ENCODE measurements at regions not wholly inside any gene's neighbourhood (a gene's known extent, or its start where the extent isn't known, plus 50 kb on each side); places are given as distances from the start of the nearest gene placed in this dataset.

DNA sequence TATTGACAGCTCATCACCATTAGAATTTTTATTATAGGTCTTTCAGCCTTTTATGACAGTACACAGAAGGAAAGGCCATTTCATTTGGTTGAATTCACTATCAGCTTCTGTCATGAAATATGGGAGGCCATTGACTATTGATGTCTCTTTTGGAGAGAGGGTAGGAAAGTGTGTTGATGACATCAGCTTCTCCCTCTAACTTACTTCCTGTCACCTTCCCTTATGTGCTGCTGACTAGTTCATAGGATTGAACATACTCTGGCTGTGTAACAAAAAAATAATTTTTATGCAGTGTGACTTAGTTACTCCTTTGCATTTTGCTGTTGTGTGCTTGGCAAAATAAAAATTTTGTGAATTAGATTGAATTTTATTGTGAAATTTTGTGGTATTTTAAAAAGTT is 769.2 kb downstream of the METTL15 start:
- in situ Hi-C loops (cut with HindIII; ENCODE audit: low pct_ligation_motif_present, low pct_unique_long_range_greater_than_20kb, low sequenced_read_pairs) = no loop called here
- peak; percentile 7 for DNase-seq

DNA sequence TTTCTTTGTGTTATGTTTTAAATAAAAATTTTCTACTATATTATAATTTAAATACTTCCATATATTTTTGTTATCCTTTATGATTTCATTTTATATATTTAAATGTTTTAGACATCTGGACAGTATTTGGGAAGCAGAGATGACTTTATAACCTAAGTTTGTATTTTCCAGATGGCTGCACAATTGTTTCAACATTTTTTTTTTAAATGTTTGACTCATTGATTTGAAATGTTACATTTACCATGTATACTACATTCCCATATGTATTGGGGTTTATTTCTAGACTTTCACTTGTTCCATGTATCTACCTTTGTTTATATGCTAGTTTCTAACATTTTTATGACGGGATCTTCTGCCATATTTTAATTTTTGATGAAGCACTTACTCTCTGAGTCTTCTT is 766.5 kb downstream of the METTL15 start:
- no peak for DNase-seq
- in situ Hi-C loops (cut with HindIII; ENCODE audit: low pct_ligation_motif_present, low pct_unique_long_range_greater_than_20kb, low sequenced_read_pairs) = no loop called here

DNA sequence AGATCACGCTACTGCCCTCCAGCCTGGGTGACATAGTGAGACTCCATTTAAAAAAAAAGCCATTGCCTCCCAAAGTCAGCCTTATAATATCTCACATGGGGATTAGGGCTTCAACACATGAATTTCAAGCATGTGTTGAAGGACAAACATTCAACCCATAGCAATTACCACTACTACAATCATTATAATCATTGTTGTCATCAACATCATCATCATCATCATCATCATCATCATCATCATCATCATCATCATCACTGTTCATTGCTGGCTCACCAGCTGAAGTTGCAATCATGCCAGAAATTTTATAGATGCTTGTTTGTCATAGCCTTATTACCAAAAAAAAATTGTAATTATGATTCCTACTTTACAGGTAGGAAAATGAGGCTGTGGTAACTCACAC is 762.9 kb downstream of the METTL15 start:
- no peak for DNase-seq
- in situ Hi-C loops (cut with HindIII; ENCODE audit: low pct_ligation_motif_present, low pct_unique_long_range_greater_than_20kb, low sequenced_read_pairs) = no loop called here

DNA sequence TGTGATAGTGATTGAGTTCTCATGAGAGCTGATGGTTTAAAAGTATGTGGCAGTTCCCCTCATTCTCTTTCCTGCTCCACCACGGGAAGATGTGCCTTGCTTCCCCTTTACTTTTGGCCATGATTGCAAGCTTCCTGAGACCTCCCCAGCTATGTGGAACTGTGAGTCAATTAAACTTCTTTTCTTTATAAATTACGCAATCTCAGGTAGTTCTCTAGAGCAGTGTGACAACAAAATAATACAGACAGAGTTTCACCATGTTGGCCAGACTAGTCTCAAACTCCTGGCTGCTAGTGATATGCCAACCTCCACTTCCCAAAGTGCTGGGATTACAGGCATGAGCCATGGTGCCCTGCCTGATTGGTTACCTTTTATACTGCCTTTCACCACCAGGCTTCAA is 755.2 kb downstream of the METTL15 start:
- in situ Hi-C loops (cut with HindIII; ENCODE audit: low pct_ligation_motif_present, low pct_unique_long_range_greater_than_20kb, low sequenced_read_pairs) = no loop called here

GRCh38 chr11:28860893-28861292 is 752.7 kb downstream of the METTL15 start:
- no peak for DNase-seq
- in situ Hi-C loops (cut with HindIII; ENCODE audit: low pct_ligation_motif_present, low pct_unique_long_range_greater_than_20kb, low sequenced_read_pairs) = no loop called here

More for the DNA sequence above, 755.2 kb downstream of the METTL15 start:
- no peak for DNase-seq

DNA sequence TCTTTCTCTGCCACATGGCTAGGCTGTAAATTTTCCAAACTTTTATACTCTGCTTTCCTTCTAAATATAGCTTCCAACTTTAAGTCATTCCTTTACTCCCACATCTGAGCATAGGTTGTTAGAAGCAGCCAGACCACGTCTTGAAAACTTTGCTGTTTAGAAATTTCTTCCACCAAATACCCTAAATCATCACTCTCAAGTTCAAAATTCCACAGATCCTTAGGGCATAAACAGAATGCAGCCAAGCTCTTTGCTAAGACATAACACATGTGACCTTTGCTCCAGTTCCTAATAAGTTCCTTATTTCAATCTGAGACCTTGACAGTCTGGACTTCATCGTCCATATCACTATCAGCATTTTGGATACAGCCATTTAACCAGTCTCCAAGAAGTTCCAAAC is 749.9 kb downstream of the METTL15 start:
- no peak for DNase-seq

GRCh38 chr11:28849053-28849452 is 740.9 kb downstream of the METTL15 start:
- no peak for DNase-seq
- in situ Hi-C loops (cut with HindIII; ENCODE audit: low pct_ligation_motif_present, low pct_unique_long_range_greater_than_20kb, low sequenced_read_pairs) = no loop called here

More for the DNA sequence above, 749.9 kb downstream of the METTL15 start:
- in situ Hi-C loops (cut with HindIII; ENCODE audit: low pct_ligation_motif_present, low pct_unique_long_range_greater_than_20kb, low sequenced_read_pairs) = no loop called here

GRCh38 chr11:28842716-28843115 is 734.5 kb downstream of the METTL15 start:
- no peak for DNase-seq
- in situ Hi-C loops (cut with HindIII; ENCODE audit: low pct_ligation_motif_present, low pct_unique_long_range_greater_than_20kb, low sequenced_read_pairs) = no loop called here

GRCh38 chr11:28838741-28839140 is 730.6 kb downstream of the METTL15 start:
- in situ Hi-C loops (cut with HindIII; ENCODE audit: low pct_ligation_motif_present, low pct_unique_long_range_greater_than_20kb, low sequenced_read_pairs) = no loop called here
- DNase-seq = no peak

DNA sequence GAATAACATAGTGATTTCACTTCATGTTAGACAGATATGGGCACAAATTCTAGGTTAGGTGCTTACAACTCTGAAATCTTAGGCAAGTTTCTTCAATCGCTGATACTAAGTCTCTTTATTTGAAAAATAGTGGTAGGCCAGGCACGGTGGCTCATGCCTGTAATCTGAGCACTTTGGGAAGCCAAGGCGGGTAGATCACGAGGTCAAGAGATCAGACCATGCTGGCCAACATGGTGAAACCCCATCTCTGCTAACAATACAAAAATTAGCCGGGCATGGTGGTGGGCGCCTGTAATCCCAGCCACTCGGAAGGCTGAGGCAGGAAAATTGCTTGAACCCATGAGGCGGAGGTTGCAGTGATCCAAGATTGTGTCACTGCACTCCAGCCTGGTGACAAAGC is 729.4 kb downstream of the METTL15 start:
- in situ Hi-C loops (cut with HindIII; ENCODE audit: low pct_ligation_motif_present, low pct_unique_long_range_greater_than_20kb, low sequenced_read_pairs) = no loop called here
- no peak for DNase-seq

GRCh38 chr11:28836285-28837081 is 728.3 kb downstream of the METTL15 start:
- in situ Hi-C loops (cut with HindIII; ENCODE audit: low pct_ligation_motif_present, low pct_unique_long_range_greater_than_20kb, low sequenced_read_pairs) = no loop called here
- peak; percentile 97 for DNase-seq

GRCh38 chr11:28835790-28836189 is 727.6 kb downstream of the METTL15 start:
- peak; percentile 56 for DNase-seq
- in situ Hi-C loops (cut with HindIII; ENCODE audit: low pct_ligation_motif_present, low pct_unique_long_range_greater_than_20kb, low sequenced_read_pairs) = no loop called here

- no peak for DNase-seq
- in situ Hi-C loops (cut with HindIII; ENCODE audit: low pct_ligation_motif_present, low pct_unique_long_range_greater_than_20kb, low sequenced_read_pairs) = no loop called here
Observed at GRCh38 chr11:28835317-28835716, 727.1 kb downstream of the METTL15 start.

- peak; percentile 70 for DNase-seq
- in situ Hi-C loops (cut with HindIII; ENCODE audit: low pct_ligation_motif_present, low pct_unique_long_range_greater_than_20kb, low sequenced_read_pairs) = no loop called here
Observed at GRCh38 chr11:28834877-28835276, 726.7 kb downstream of the METTL15 start.

GRCh38 chr11:28833670-28834069 is 725.5 kb downstream of the METTL15 start:
- peak; percentile 94 for DNase-seq
- in situ Hi-C loops (cut with HindIII; ENCODE audit: low pct_ligation_motif_present, low pct_unique_long_range_greater_than_20kb, low sequenced_read_pairs) = no loop called here

DNA sequence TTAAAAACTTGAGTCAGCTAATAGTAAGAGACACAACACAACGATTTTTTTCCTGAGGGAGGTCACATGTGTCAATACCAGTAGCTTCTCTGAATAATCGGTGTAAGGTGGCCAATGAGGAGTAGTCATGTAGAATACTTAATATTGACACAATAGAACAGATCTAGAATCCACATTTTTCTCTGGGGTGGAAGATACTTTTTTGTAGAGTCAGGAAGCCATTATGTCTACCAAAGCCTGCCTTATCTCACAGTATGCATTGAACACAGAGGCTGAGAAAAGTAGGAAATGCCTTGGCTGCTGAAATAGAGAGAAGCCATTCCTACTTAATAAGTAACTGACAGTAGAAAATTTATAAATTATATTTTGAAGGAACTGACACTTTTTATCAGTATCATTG is 725.0 kb downstream of the METTL15 start:
- peak; percentile 48 for DNase-seq
- in situ Hi-C loops (cut with HindIII; ENCODE audit: low pct_ligation_motif_present, low pct_unique_long_range_greater_than_20kb, low sequenced_read_pairs) = no loop called here

GRCh38 chr11:28826807-28827206 is 718.6 kb downstream of the METTL15 start:
- no peak for DNase-seq
- in situ Hi-C loops (cut with HindIII; ENCODE audit: low pct_ligation_motif_present, low pct_unique_long_range_greater_than_20kb, low sequenced_read_pairs) = no loop called here

DNA sequence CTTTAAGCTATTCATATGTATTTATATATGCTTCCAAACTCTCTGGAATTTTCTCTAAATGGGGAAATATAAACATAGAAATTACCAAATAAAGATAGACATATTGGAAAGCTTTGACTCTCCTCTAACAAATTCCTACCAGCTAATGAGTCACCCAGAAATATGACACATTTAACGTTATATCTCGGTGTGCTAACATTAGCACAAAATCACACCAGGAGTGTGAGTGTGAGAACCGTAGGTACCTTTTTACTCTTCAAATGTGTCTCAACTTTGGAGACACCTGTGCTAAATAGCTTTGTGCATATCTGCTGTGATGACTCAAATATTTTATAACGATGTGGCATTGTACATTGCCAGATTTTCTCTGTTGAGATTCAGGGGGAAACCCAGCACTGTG is 714.4 kb downstream of the METTL15 start:
- in situ Hi-C loops (cut with HindIII; ENCODE audit: low pct_ligation_motif_present, low pct_unique_long_range_greater_than_20kb, low sequenced_read_pairs) = no loop called here
- no peak for DNase-seq

DNA sequence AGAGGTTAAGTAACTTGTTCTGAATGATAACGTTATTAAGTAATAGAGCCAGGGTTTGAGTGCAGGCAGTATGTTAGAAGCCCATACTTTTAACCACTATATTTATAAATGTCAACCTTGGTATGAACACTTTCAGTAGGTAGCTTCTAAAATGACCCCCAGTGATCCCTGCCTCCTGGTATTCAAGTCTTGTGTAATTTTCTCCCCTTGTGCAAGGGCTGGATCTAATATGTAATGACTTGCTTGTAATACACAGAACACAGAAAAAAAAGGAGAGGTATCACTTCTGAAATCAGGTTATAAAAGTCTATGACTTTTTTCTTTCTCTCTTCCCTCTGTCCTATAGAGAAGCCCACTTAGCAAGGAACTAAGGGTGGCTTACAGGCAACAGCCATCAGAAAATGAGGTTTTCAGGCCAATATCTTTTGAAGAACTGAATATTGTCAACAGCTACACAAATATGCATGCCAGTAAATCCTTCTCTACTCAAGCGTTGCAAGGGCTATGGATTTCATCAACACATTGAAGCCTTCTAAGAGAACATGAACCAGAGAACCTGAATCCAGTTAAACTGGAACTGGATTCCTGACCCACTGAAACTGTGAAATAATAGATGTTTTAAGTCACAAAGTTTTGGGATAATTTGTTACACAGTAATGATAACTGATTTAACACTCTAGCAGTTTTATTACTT is 712.3 kb downstream of the METTL15 start:
- DNase-seq = peak; percentile 31
- in situ Hi-C loops (cut with HindIII; ENCODE audit: low pct_ligation_motif_present, low pct_unique_long_range_greater_than_20kb, low sequenced_read_pairs) = no loop called here

DNA sequence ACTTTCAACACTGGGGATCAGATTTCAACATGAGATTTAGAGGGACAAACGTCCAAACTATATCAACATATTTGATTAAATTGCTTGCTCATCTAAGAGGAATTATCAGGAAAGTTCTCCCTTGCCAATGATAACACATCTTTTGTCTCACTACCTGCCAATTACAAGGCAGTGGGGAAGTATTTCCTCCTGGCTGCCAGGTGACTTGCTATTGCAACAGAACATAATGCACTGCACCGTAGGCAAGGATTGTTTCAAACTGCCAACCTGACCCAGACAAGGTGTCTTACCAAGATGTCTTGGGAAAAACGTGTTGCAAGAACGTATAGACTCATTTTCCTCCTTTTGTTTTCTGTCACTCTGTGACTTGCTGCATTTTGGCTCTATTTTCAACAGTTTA is 711.6 kb downstream of the METTL15 start:
- in situ Hi-C loops (cut with HindIII; ENCODE audit: low pct_ligation_motif_present, low pct_unique_long_range_greater_than_20kb, low sequenced_read_pairs) = no loop called here
- no peak for DNase-seq

Data from ACHN (cell line).